Astrocyte (in vitro differentiated cells and primary cell): ENCODE measurements at regions not wholly inside any gene's neighbourhood (a gene's known extent, or its start where the extent isn't known, plus 50 kb on each side); places are given as distances from the start of the nearest gene placed in this dataset.

Experiments
- DNase-seq: peaks from one replicate; pipeline ENCODE4 v3.0.0-alpha.2; 2010; ENCODE audit warnings: low read depth
- FAIRE-seq: peaks from 2 replicates; lab custom pipeline; 2011; peaks lifted over from hg19 to GRCh38; lab: Jason Lieb, UNC
- H2AFZ ChIP-seq: 2 replicates; pipeline ENCODE4 v1.6.0; 2012; ENCODE audit warnings: low read depth, low read length, inconsistent platforms
- H3K27ac ChIP-seq: 2 replicates; pipeline ENCODE4 v1.5.1; 2011; ENCODE audit warnings: low read depth, low read length, inconsistent platforms
- H3K27me3 ChIP-seq: 2 replicates; pipeline ENCODE4 v1.6.0; 2011; ENCODE audit warnings: low read length, inconsistent platforms; ENCODE audit not compliant: insufficient read depth
- H3K36me3 ChIP-seq: 2 replicates; pipeline ENCODE4 v1.5.1; 2011; ENCODE audit warnings: low read length, inconsistent platforms; ENCODE audit not compliant: insufficient read depth
- H3K4me1 ChIP-seq: 2 replicates; pipeline ENCODE4 v1.5.1; 2011; ENCODE audit warnings: low read length, inconsistent platforms; ENCODE audit not compliant: insufficient read depth
- H3K4me2 ChIP-seq: 2 replicates; pipeline ENCODE4 v1.6.0; 2012; ENCODE audit warnings: low read length, inconsistent platforms
- H3K4me3 ChIP-seq: 2 replicates; pipeline ENCODE4 v1.5.1; 2011; ENCODE audit warnings: low read depth, mild to moderate bottlenecking, low read length, inconsistent platforms; ENCODE audit not compliant: insufficient read depth
- H3K79me2 ChIP-seq: 2 replicates; pipeline ENCODE4 v1.6.0; 2012; ENCODE audit warnings: mild to moderate bottlenecking, low read length, inconsistent platforms; ENCODE audit not compliant: insufficient read depth
- H3K9ac ChIP-seq: 2 replicates; pipeline ENCODE4 v1.6.0; 2012; ENCODE audit warnings: mild to moderate bottlenecking, low read length, inconsistent platforms
- H3K9me3 ChIP-seq: 2 replicates; pipeline ENCODE4 v1.5.1; 2012; ENCODE audit warnings: low read depth, mild to moderate bottlenecking, low read length, inconsistent platforms; ENCODE audit not compliant: insufficient read depth
- H4K20me1 ChIP-seq: 2 replicates; pipeline ENCODE4 v1.6.0; 2012; ENCODE audit warnings: low read length, inconsistent platforms; ENCODE audit not compliant: insufficient read depth
- H3K27ac Mint-ChIP-seq: one replicate; pipeline ENCODE4 v1.8.0; 2021; ENCODE audit warnings: mild to moderate bottlenecking, mixed read lengths; ENCODE audit not compliant: unreplicated experiment
- H3K27me3 Mint-ChIP-seq: one replicate; pipeline ENCODE4 v1.8.0; 2021; ENCODE audit warnings: low read depth, mixed read lengths; ENCODE audit not compliant: unreplicated experiment
- H3K36me3 Mint-ChIP-seq: one replicate; pipeline ENCODE4 v1.8.0; 2021; ENCODE audit warnings: low read depth, mixed read lengths; ENCODE audit not compliant: unreplicated experiment
- H3K4me1 Mint-ChIP-seq: one replicate; pipeline ENCODE4 v1.8.0; 2021; ENCODE audit warnings: low read depth, mixed read lengths; ENCODE audit not compliant: unreplicated experiment
- H3K4me3 Mint-ChIP-seq: one replicate; pipeline ENCODE4 v1.8.0; 2021; ENCODE audit warnings: mild to moderate bottlenecking, moderate library complexity, mixed read lengths; ENCODE audit not compliant: unreplicated experiment
- H3K9me3 Mint-ChIP-seq: one replicate; pipeline ENCODE4 v1.8.0; 2021; ENCODE audit warnings: mild to moderate bottlenecking, mixed read lengths; ENCODE audit not compliant: unreplicated experiment
- CTCF ChIP-seq: IDR thresholded peaks from 2 replicates; pipeline ENCODE4 v1.5.1; 2011; ENCODE audit warnings: low read depth, mild to moderate bottlenecking, inconsistent platforms, low read length, moderate library complexity; ENCODE audit not compliant: insufficient read depth
- EZH2 ChIP-seq: IDR thresholded peaks from 2 replicates; pipeline ENCODE4 v1.6.1; 2012; ENCODE audit warnings: mild to moderate bottlenecking, low read length, inconsistent platforms; ENCODE audit not compliant: insufficient read depth

DNA sequence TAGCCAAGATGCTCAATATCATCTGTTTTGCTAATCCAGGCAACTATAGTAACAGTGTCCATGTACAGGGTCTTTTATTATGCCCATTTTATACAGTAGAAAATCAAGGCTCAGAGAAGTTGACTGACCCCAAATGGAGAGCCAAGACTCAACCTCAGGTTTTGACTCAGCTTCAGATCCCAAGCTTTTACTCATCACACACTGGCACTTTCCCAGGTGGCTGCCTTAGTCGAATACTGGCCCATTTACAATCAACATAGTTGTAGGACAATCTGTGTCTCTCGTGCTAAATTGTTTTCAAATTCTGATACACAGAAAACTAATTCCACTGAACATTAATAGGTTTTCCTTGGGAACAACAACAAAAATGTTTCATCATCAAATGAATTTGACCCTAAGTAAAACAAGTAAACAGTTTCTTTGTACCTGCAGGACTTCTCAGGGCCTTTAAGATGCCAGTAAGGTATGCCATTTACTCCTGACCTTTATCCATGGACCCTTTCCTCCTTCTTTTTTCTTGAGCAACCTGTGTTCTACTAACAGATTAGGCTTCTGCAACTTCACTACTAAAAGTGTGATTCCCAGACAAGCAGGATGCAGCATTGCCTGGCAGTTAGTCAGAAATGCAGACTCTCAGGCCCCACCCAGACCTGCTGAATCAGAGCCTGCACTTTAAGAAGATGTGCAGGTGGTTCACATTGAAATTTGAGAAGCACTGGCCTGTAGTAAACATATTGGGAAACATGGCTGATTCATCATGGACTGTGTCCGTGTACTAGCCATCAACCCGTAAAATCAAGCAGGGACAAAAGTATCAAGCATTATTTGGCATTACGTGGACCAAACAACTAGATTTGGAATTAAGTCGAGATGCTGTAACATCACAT lies 128.8 kb downstream of the RRAGC start:
- Histone ChIP-seq H3K9me3 (no peaks in the 10 kb centered on the region), H3K79me2 (no peaks in the 10 kb centered on the region), H3K27ac (no peak overlapping the region), H3K4me3 (no peak overlapping the region), H4K20me1 (no peaks in the 10 kb centered on the region), H3K4me2 (no peak overlapping the region), H3K4me1 (peaks cover 19% of the 10 kb centered on the region), H3K27me3 (peaks cover 8% of the 10 kb centered on the region), H3K9ac (no peak overlapping the region), H2AFZ (no peak overlapping the region), H3K36me3 (no peaks in the 10 kb centered on the region)
- Mint-ChIP-seq H3K9me3 (no peaks in the 10 kb centered on the region), H3K4me3 (no peak overlapping the region), H3K4me1 (peaks cover 15% of the 10 kb centered on the region), H3K36me3 (no peaks in the 10 kb centered on the region), H3K27me3 (peaks cover 32% of the 10 kb centered on the region), H3K27ac (no peak overlapping the region)
- no peak for FAIRE-seq
- DNase-seq = peak; percentile 40
- no peak for TF ChIP-seq EZH2
- no peak for TF ChIP-seq CTCF

GRCh38 chr1:38728585-38728908 lies 131.0 kb downstream of the RRAGC start:
- no peak overlapping the region for H3K4me3 ChIP-seq
- no peaks in the 10 kb centered on the region for H4K20me1 ChIP-seq
- Mint-ChIP-seq H3K27ac (peak overlapping the region; percentile 90), H3K4me1 (peaks cover 13% of the 10 kb centered on the region), H3K4me3 (peak overlapping the region; percentile 37), H3K36me3 (no peaks in the 10 kb centered on the region), H3K9me3 (no peaks in the 10 kb centered on the region), H3K27me3 (peaks cover 32% of the 10 kb centered on the region)
- H3K4me1 ChIP-seq = peaks cover 12% of the 10 kb centered on the region
- no peak for FAIRE-seq
- peak overlapping the region; percentile 64 for H3K4me2 ChIP-seq
- TF ChIP-seq CTCF = no peak
- no peak for TF ChIP-seq EZH2
- no peaks in the 10 kb centered on the region for H3K36me3 ChIP-seq
- DNase-seq = no peak
- H3K9ac ChIP-seq = no peak overlapping the region
- peak overlapping the region; percentile 14 for H2AFZ ChIP-seq
- no peaks in the 10 kb centered on the region for H3K79me2 ChIP-seq
- H3K27ac ChIP-seq = no peak overlapping the region
- no peaks in the 10 kb centered on the region for H3K9me3 ChIP-seq
- peaks cover 8% of the 10 kb centered on the region for H3K27me3 ChIP-seq
